Loucy (cell line): ENCODE measurements at regions not wholly inside any gene's neighbourhood (a gene's known extent, or its start where the extent isn't known, plus 50 kb on each side); places are given as distances from the start of the nearest gene placed in this dataset.

Source experiments
- H2AFZ ChIP-seq: fragments of 200-600 bp; sonication (generic); 2 replicates; pipeline ENCODE4 v1.6.0; 2016; ENCODE audit warnings: antibody characterized with exemption, mild to moderate bottlenecking, low read length, moderate library complexity
- H3F3A ChIP-seq: fragments of 200-600 bp; 2 replicates; pipeline ENCODE4 v1.6.0; 2016; ENCODE audit warnings: antibody characterized with exemption, low read depth, mild to moderate bottlenecking
- H3K27me3 ChIP-seq: fragments of 200-600 bp; sonication (generic); 2 replicates; pipeline ENCODE4 v1.6.1; 2014; ENCODE audit warnings: low read length, mild to moderate bottlenecking; ENCODE audit not compliant: insufficient read depth, poor library complexity, severe bottlenecking
- H3K36me3 ChIP-seq: fragments of 200-600 bp; sonication (generic); 2 replicates; pipeline ENCODE4 v1.6.1; 2016; ENCODE audit warnings: low read length; ENCODE audit not compliant: insufficient read depth
- H3K4me1 ChIP-seq: fragments of 200-600 bp; sonication (generic); 2 replicates; pipeline ENCODE4 v1.5.1; 2014; ENCODE audit warnings: low read length, mild to moderate bottlenecking; ENCODE audit not compliant: insufficient read depth, poor library complexity, severe bottlenecking
- H3K4me2 ChIP-seq: fragments of 200-600 bp; sonication (generic); 2 replicates; pipeline ENCODE4 v1.6.0; 2014; ENCODE audit warnings: antibody characterized with exemption, low read length, low read depth, mild to moderate bottlenecking; ENCODE audit not compliant: poor library complexity, severe bottlenecking
- H3K4me3 ChIP-seq: fragments of 200-600 bp; sonication (generic); 2 replicates; pipeline ENCODE4 v1.5.1; 2014; ENCODE audit warnings: low read length, mild to moderate bottlenecking, mixed read lengths; ENCODE audit not compliant: poor library complexity, severe bottlenecking
- H3K79me2 ChIP-seq: fragments of 200-600 bp; sonication (generic); 2 replicates; pipeline ENCODE4 v1.6.1; 2014; ENCODE audit warnings: low read length; ENCODE audit not compliant: insufficient read depth
- H3K9ac ChIP-seq: fragments of 200-600 bp; sonication (generic); 2 replicates; pipeline ENCODE4 v1.6.0; 2014; ENCODE audit warnings: mild to moderate bottlenecking, low read depth, low read length, moderate library complexity; ENCODE audit not compliant: poor library complexity, severe bottlenecking
- H3K9me2 ChIP-seq: fragments of 200-600 bp; sonication (generic); replicated peaks from 2 replicates; pipeline ENCODE4 v1.6.1; 2016; ENCODE audit warnings: low read depth, low read length, mixed read lengths
- H3K9me3 ChIP-seq: fragments of 200-600 bp; sonication (generic); 2 replicates; pipeline ENCODE4 v1.6.1; 2014; ENCODE audit warnings: mild to moderate bottlenecking, antibody characterized with exemption, low read length, low read depth; ENCODE audit not compliant: insufficient read depth
- H4K20me1 ChIP-seq: fragments of 200-600 bp; sonication (generic); 2 replicates; pipeline ENCODE4 v1.6.0; 2014; ENCODE audit warnings: antibody characterized with exemption, low read length, mild to moderate bottlenecking; ENCODE audit not compliant: insufficient read depth, poor library complexity, severe bottlenecking
- CTCF ChIP-seq: fragments of 200-600 bp; sonication (generic); conservative IDR thresholded peaks from 2 replicates; pipeline ENCODE4 v1.5.1; 2014; ENCODE audit warnings: mild to moderate bottlenecking, antibody characterized with exemption, low read length
- EZH2phosphoT487 ChIP-seq: fragments of 200-600 bp; IDR thresholded peaks from 2 replicates; pipeline ENCODE4 v1.6.1; 2018; ENCODE audit warnings: antibody characterized with exemption, mild to moderate bottlenecking, moderate library complexity, borderline replicate concordance

- Histone ChIP-seq H2AFZ (no peak overlapping the region), H3K4me2 (no peak overlapping the region), H3K9me2 (no peaks in the 10 kb centered on the region), H4K20me1 (no peaks in the 10 kb centered on the region), H3K9ac (no peak overlapping the region), H3K4me3 (no peak overlapping the region), H3K9me3 (no peaks in the 10 kb centered on the region), H3K36me3 (no peaks in the 10 kb centered on the region), H3K27me3 (no peaks in the 10 kb centered on the region), H3K79me2 (no peaks in the 10 kb centered on the region), H3F3A (peaks cover 5% of the 10 kb centered on the region; the same call in 1 of the 2 replicates), H3K4me1 (peaks cover 33% of the 10 kb centered on the region)
- TF ChIP-seq CTCF (no peak), EZH2phosphoT487 (no peak)
Observed at GRCh38 chr7:98679741-98680140, 62.7 kb downstream of the NPTX2 start.

- no peaks in the 10 kb centered on the region for H3K9me3 ChIP-seq
- TF ChIP-seq CTCF (no peak), EZH2phosphoT487 (no peak)
- peak overlapping the region; percentile 69 for H3K9ac ChIP-seq
- no peaks in the 10 kb centered on the region for H3K79me2 ChIP-seq
- H3K4me3 ChIP-seq, result peak overlapping the region; percentile 67
- H4K20me1 ChIP-seq, result no peaks in the 10 kb centered on the region
- no peaks in the 10 kb centered on the region for H3K9me2 ChIP-seq
- H2AFZ ChIP-seq, result no peak overlapping the region; the same call in 1 of the 2 replicates
- peak overlapping the region; percentile 77 for H3K4me2 ChIP-seq
- peaks cover 5% of the 10 kb centered on the region; the same call in 1 of the 2 replicates for H3F3A ChIP-seq
- H3K36me3 ChIP-seq, result no peaks in the 10 kb centered on the region
- no peaks in the 10 kb centered on the region for H3K27me3 ChIP-seq
- peaks cover 33% of the 10 kb centered on the region for H3K4me1 ChIP-seq
Observed at GRCh38 chr7:98681511-98681910, 64.4 kb downstream of the NPTX2 start.

GRCh38 chr7:98681951-98682350, 64.9 kb downstream of the NPTX2 start:
- Histone ChIP-seq H3K9me2 (no peaks in the 10 kb centered on the region), H3K36me3 (no peaks in the 10 kb centered on the region), H3K27me3 (no peaks in the 10 kb centered on the region), H3K9me3 (no peaks in the 10 kb centered on the region), H4K20me1 (no peaks in the 10 kb centered on the region), H3F3A (peaks cover 5% of the 10 kb centered on the region; the same call in 1 of the 2 replicates), H3K79me2 (no peaks in the 10 kb centered on the region), H3K4me1 (peaks cover 33% of the 10 kb centered on the region), H3K9ac (peak overlapping the region; percentile 69), H2AFZ (no peak overlapping the region; the same call in 1 of the 2 replicates), H3K4me2 (peak overlapping the region; percentile 77), H3K4me3 (peak overlapping the region; percentile 67)
- TF ChIP-seq EZH2phosphoT487 (no peak), CTCF (no peak)
